ENCODE measurements at regions not wholly inside any gene's neighbourhood (a gene's known extent, or its start where the extent isn't known, plus 50 kb on each side); places are given as distances from the start of the nearest gene placed in this dataset.
A peak's percentile ranks its signal among the peaks of the same experiment; 100 is the strongest.

- no peak for ATAC-seq
- H3K79me2 ChIP-seq (replicated peaks; ENCODE audit: insufficient read depth): no peaks in the 10 kb centered on the region
- peaks cover 25% of the 10 kb centered on the region for H3K27me3 Mint-ChIP-seq (ENCODE audit: insufficient read depth, low read depth, poor library complexity)
- peak overlapping the region; percentile 98 for H2AFZ ChIP-seq
- H3K27me3 ChIP-seq (ENCODE audit: insufficient read depth): peaks cover 46% of the 10 kb centered on the region
- H4K20me1 ChIP-seq (replicated peaks; ENCODE audit: insufficient read depth): no peaks in the 10 kb centered on the region
- DNase-seq (ENCODE audit: low spot score): no peak
- peaks cover 23% of the 10 kb centered on the region for H3K4me1 Mint-ChIP-seq
- TF ChIP-seq ETS1 (IDR thresholded peaks at IDR 0.05) (no peak), EZH2phosphoT487 (IDR thresholded peaks at IDR 0.05; ENCODE audit: unreplicated experiment) (no peak)
- H3F3A ChIP-seq (replicated peaks; ENCODE audit: low read depth): no peaks in the 10 kb centered on the region
- H3K9me3 Mint-ChIP-seq: no peaks in the 10 kb centered on the region
- H3K9me2 ChIP-seq (ENCODE audit: insufficient read depth): no peaks in the 10 kb centered on the region
- no peaks in the 10 kb centered on the region for H3K36me3 Mint-ChIP-seq (ENCODE audit: low read depth)
- no peaks in the 10 kb centered on the region for H3K36me3 ChIP-seq (ENCODE audit: insufficient read depth)
- H3K27ac ChIP-seq (ENCODE audit: low read depth): no peak overlapping the region
- peak overlapping the region; percentile 99 for H3K4me2 ChIP-seq
- H3K4me1 ChIP-seq (ENCODE audit: insufficient read depth): peaks cover 19% of the 10 kb centered on the region
- H3K4me3 Mint-ChIP-seq: peak overlapping the region; percentile 79
- no peak overlapping the region for H3K27ac Mint-ChIP-seq
- H3K4me3 ChIP-seq: peak overlapping the region; percentile 86
Measured at GRCh38 chr5:114054594-114054993, 307.3 kb upstream of the KCNN2 start.

- Histone ChIP-seq H3F3A (replicated peaks; ENCODE audit: low read depth) (no peaks in the 10 kb centered on the region), H3K36me3 (ENCODE audit: insufficient read depth) (no peaks in the 10 kb centered on the region), H3K27ac (ENCODE audit: low read depth) (no peak overlapping the region), H3K27me3 (ENCODE audit: insufficient read depth) (peaks cover 46% of the 10 kb centered on the region), H4K20me1 (replicated peaks; ENCODE audit: insufficient read depth) (no peaks in the 10 kb centered on the region), H3K4me2 (peak overlapping the region; percentile 99), H3K4me3 (peak overlapping the region; percentile 86), H2AFZ (peak overlapping the region; percentile 100), H3K9me2 (ENCODE audit: insufficient read depth) (no peaks in the 10 kb centered on the region), H3K79me2 (replicated peaks; ENCODE audit: insufficient read depth) (no peaks in the 10 kb centered on the region), H3K4me1 (ENCODE audit: insufficient read depth) (peaks cover 19% of the 10 kb centered on the region)
- H3K4me1 Mint-ChIP-seq: peaks cover 23% of the 10 kb centered on the region
- peak; percentile 88 for DNase-seq (ENCODE audit: low spot score)
- ATAC-seq: peak; percentile 93
- peaks cover 25% of the 10 kb centered on the region for H3K27me3 Mint-ChIP-seq (ENCODE audit: insufficient read depth, low read depth, poor library complexity)
- no peak for TF ChIP-seq ZNF462 (CRISPR knock-in tag; IDR thresholded peaks at IDR 0.05)
- no peak for TF ChIP-seq CTCF (conservative IDR thresholded peaks at IDR 0.05; ENCODE audit: low read depth in 2 of 2)
- TF ChIP-seq POLR2AphosphoS5 (IDR thresholded peaks at IDR 0.05; ENCODE audit: low read depth): peak; percentile 11; the same call in 1 of the 2 replicates
- TF ChIP-seq EZH2 (IDR thresholded peaks at IDR 0.05; ENCODE audit: low read depth, unreplicated experiment): peak; percentile 58
- TF ChIP-seq REST (IDR thresholded peaks at IDR 0.05; ENCODE audit: unreplicated experiment): no peak
- no peaks in the 10 kb centered on the region for H3K9me3 Mint-ChIP-seq
- peak overlapping the region; percentile 79 for H3K4me3 Mint-ChIP-seq
- H3K27ac Mint-ChIP-seq: no peak overlapping the region
- H3K36me3 Mint-ChIP-seq (ENCODE audit: low read depth): no peaks in the 10 kb centered on the region
Measured at GRCh38 chr5:114055318-114056184, 306.3 kb upstream of the KCNN2 start.
